NCI-H2081 treated with DMSO at 0.1 percent for 48 hours (cell line): ENCODE measurements at regions not wholly inside any gene's neighbourhood (a gene's known extent, or its start where the extent isn't known, plus 50 kb on each side); places are given as distances from the start of the nearest gene placed in this dataset.

Source experiments
- DNase-seq: peaks from one replicate; lab custom pipeline; 2025; lab: John Stamatoyannopoulos, UW

DNA sequence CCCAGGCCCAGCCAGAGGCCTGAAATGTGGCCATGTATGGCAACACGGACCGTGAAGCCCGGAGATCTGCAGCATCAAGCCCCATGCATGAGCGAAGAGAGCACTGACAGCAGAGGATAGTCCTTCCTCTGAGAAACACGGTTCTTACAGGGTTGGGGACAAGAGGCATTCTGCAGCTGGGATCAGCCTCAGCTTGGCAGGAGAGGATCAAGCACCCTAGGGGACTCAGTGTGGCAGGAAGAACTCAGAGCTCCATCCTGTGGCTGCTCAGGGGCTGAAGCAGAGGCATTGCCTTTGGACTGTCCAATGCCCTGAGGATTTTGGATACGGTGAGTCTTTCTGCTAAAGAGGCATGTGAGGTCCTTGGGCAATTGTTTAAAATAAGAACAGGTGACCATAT is 368.7 kb downstream of the ZNF516 start:
- DNase-seq, result no peak

DNA sequence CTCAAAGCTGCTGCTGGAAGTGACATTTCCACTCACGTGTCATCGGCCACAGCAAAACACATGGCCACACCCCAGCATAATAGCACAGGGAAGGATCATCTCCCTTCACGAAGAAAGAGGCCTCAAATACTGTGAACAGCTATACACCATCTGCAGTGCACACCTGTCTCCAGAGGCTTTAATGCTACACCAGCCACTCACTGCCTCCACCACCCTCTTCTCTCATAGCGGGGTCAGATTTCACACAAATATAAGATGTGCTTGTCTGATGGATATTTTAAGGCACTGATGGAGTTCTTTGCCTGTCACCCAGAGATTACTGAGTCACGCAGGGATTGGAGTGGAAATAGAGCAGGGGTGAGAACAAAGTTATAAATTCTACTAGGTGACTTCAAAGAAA is 374.0 kb downstream of the ZNF516 start:
- no peak for DNase-seq

DNA sequence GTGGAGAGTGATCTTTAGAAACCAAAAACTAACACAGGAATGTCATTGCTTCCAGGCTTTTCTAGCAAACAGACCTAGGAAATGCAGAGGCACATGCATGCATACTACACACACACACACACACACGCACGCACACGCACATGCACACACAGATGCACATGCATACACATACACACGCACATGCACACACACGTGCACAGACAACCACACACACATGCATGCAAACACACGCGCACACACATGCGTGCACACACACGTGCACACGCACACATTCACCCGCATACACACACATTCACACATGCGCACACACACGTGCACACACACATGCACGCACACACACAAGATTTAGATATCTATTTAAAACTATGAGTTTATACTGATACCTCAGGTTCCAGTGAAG is 379.5 kb downstream of the ZNF516 start:
- no peak for DNase-seq

DNA sequence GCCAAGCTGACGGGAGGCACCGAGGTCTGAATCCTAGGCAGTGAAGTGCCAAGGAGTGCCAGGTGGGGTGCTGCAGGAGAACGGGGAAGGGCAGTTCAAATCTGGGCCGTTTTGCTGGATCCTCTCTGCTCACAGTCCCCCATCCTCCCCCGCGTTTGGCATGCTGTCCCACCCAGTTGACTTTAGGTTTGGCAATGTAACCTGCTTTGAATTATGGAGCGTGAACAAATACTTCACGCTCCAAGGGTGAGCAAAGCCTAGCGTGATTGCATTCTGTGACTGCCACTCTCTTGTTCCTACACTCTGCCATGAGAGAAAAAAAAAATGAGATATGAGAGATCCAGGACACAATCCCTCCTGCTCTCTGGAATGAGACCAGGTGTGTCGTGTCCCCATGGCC is 381.9 kb downstream of the ZNF516 start:
- no peak for DNase-seq

DNA sequence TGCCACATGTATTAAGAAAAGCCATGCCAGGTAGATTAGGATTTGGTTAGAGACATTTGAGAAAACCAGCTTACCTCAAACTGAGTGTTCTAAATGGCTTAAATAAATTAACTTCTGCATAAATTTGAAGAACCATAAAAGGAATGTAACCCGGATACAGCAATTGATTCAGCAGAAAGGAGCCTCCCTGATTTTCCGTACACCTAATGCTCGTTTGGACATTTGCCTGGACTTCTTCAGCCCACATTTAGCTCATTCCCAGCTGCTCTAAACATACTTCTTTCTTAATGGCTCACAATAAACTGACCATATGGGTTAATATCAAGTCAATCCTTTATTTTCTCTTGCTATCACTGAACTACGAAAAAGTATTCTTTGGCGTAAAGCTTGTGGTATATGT is 392.4 kb downstream of the ZNF516 start:
- DNase-seq, result no peak

DNA sequence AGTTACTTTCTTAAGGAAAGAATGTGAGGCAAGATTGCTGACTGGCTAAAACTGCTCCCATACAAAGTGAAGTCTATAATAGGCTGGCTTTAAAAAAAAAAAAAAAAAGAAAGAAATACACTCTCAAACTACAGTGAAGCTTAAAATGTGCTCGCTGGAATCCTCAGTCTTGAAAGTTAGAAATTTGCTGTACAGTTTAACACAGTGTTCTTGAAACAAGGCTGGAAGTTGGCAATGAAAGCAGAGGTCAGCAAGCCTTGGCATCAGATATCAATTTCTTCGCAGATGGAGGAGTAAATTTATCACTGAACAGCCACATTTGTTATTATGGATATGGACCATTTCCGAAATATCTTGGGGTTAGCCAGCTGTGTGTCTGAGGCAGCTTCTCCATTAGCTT is 392.9 kb downstream of the ZNF516 start:
- no peak for DNase-seq

DNA sequence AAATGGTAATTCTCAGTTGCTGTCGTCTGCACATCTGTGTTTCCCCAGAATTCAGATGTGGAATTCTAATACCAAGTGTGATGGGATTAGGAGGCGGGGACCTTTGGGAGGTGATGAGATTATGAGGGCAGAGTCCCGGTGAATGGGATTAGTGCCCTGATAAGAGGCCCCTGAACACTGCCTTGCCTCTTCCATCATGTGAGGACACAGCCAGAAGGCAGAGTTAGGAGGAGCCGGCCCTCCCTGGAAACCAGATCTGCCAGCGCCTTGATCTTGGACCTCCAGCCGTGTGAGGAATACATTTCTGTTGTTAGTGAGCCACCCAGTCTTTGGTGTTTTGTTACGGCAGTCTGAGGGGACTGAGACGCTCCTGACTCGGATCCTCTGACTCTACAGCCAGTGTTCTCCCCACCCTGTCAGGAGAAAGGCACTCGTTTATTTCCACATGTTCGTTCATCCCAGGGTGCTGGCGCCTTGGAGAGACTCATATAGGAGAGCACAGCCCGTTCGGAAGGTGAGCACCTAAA is 395.0 kb downstream of the ZNF516 start:
- DNase-seq, result no peak

DNA sequence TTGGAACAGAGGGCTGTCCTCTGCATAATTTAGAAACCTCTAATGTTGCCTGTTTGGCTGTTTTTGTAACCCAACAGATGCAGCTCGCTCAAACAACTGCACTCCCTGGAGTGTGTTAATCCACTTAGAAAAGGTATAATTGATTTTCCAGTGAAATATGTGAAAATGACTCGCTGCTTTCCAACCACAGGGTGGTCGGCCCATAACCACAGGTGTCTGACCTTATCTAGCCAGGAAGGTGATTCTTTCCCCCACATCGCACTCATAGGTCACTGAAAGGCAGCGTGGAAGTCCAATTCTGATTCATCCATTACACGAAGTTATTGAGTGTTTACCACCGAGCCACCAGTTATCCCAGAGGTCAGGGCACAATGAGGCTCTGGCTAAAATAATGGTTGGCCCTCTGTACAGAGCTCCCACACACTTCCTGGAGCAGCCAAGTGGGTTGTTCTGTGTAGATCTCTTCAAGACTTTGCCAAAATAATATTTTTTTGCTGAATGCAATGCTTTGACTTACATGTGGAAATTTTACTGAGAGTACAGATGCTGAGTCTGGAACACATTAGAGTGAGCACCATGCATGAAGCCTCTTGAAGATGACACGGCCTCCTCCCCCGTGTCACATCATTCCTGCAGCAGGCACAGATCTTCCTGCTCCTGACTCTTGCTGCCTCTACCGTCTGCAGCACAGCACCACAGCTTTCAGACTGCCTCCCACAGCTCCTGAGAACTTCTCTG is 396.2 kb downstream of the ZNF516 start:
- DNase-seq, result no peak

DNA sequence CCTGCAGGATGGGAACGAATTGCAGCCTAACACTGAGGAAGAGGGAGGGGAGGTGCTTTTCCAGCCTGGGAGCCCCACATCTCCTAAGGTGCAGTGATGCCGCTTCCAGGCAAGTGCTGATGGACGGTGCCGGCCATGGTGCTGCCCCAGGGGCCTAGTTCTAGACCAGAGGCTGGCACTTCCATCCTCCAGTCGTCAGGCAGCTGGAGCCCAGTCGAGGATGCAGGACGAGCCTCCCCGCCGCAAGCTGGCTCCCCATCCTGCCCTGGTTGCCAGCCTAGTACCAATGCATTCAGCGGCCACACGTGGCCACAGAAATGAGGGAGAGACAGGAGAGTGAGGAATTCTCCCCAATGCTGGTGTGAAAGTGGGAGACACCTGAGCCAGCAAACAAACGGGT is 413.5 kb downstream of the ZNF516 start:
- no peak for DNase-seq

DNA sequence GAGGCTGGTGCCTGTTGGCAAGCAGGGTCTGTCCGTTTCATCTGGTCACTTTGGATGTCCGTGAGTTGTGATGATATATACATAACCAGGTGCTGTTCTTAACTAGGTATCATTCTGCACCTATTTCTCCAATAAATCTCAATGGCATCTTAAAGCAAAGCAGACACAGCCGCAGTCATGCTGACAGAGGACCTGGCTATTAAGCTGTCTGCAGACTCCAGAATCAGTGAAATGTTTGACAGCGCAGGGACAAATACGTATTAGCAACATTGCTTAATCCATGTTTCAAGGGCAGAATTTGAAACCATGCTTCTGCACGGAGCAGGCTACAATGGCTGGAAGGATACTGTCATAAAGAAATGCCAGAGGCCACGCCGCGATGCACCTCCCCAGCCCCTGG is 414.6 kb downstream of the ZNF516 start:
- no peak for DNase-seq

DNA sequence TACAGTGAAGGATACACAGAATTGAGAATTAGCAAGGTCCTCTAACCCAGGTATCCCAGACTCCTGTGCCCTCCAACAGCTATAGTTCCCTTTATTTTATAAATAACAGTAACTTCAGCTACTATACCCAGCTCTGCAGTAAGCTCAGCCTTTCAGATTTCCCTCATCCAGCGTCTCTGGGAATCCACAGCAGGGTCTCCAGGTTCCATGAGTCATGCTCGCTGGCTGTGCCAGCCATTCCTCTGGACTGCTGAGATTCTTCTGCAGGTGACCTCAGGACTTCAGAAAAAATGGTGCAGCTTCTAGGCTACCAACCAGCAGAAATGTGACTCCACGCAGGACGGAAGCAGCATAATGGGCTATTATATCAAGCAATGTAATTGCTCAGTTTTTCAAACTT is 419.3 kb downstream of the ZNF516 start:
- DNase-seq, result no peak

DNA sequence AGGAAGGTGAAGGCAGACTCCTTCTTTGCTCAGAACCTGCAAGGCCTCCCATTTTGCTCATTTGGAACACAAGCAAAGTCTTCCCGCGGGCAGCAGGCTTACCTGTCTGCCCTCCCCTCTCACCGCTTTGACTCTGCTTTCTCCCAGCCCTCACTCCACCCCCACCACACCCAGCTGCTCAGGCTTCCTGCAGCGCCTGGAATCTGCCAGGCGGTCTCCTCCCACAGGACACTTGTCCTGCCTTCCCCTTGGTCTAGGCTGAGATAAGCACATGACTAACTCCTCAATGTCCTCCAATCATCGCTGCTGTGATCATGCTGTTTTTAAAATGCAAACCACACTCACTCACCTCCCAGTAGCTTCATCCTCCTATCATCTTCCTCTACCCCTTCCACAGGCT is 430.0 kb downstream of the ZNF516 start:
- DNase-seq, result no peak

DNA sequence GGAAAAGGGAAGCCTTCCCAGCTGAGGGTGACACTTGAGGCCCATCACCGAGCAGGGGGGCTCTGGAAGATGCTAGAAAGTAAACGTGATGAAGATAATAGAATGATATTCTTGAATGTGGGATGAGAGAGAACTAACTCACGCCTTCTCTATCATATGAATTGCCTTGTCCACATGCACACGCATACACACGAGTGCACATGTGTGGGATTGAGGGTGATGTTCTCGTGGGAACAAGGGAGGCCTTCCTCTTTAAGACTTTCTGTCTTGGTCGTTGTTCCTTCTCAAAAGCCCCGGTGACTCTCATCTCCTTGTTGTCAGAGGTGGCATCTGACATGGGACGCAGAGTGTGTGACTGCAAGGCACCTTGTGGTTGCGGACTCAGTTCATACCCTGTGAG is 436.9 kb downstream of the ZNF516 start:
- DNase-seq, result no peak

DNA sequence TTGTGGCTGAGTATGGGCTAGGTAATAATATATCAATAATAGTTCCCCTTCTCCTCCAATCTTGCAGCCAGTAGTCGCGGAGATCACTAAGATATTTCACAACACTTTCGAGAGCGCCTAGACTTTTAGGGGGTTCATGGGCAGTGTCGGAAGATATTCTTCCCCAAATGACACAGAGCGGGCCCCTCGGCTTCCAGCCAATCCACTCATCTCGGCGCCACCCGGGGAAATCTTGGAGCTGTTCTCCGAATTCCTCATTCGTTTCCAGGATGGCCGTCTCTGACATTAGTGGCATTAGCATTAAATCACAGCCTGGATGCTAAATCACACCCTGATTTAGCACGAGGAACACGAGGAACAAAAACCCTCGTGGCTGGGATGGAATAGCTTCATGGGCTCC is 437.7 kb downstream of the ZNF516 start:
- no peak for DNase-seq

DNA sequence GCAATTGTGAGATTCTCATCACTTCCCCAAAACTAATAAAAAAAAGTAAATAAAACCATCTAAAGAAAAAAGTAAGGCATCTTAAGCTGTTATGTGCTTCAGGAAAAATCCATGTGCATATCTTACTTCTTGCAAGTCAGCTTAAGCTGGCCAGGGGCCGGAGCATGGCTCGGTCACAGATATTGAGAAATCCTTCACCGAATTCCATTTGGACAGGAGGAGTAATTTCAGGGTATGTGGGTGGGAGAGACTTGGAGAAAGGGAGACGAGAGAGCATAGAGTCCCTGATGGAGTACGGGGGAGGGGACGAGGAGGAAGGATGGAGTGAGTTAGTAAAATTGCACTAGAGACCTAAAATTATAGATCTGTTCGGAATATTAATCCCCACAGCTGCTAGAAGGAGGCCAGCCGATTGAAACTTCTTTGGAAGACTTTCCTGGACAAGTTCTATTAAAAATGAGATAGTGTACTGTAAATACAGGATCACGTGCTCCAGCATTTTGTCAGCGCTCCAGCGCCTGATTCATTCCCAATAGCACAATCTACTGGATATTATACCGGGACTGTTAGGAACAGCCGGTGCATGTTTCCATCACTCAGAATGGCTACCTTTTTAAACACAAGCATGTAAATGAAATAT is 438.5 kb downstream of the ZNF516 start:
- no peak for DNase-seq

DNA sequence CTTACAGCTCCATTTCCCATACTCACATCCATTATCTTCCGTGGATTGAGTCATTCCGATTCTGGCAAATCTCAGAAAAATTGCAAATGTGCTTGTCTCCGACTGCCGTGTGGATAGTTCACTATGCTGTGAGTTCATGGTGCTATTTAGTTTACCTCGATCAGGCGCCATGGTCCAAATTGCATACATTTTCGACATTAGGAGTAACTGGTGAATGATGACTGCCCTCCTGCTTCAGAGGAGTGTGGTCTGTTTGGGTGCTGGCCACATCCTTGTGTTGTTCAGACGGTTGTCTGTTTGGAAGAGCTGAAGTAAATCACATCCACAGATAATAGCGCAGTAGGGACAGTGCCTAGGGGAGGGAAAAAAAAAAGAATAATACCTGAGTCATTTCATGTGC is 439.5 kb downstream of the ZNF516 start:
- no peak for DNase-seq

DNA sequence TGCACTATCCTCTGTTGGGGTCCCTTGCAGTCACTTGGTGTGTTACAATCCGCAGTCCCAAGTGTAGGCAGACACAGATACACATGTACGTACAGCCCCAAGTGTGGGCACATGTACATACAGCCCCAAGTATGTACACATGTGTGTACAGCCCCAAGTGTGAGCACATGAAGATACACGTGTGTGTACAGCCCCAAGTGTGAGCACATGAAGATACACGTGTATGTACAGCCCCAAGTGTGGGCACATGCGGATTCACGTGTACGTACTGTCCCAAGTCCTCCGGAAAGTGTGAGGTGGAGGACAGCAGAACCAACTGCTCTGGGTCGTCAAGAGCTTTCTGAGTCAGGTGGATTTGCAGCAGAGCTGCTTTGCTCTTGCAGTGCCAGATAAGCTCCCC is 440.0 kb downstream of the ZNF516 start:
- DNase-seq, result no peak

DNA sequence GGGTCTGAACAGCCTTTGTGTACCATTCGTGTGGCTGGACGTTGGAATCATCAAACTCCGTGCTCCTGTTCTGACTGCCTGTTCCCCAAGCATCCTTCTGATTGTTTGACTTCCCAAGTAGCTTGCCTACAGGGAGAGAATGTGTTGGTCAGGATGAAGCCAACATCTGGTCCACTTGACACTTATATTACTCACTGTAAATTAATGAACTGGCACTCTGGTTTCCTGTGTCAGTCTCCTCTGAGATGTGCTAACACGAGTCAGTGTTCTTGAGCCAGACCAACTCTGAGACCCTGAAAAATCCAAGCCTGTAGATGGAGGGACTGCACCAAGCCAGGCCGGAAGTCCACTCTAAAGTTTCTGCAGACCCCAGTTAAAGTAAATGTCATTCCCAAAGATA is 440.9 kb downstream of the ZNF516 start:
- DNase-seq, result no peak

DNA sequence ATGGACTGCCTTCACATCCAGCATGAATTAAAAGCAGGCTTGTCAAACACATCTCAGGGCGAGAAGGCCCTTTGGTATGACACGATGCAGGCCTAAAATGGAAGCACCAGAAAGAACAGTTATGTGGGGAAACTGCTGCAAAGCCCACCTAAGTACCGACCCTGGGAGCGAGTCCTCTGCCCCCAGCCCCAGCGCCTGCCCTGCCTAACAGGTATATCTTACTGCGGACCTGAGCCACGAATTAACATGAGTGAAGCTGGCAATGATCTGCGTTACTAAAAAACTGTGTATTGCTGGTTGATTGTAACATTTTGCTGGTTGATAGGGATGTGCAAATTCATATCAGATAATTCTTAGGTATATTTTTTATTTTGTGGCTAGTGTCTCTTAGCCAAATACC is 441.5 kb downstream of the ZNF516 start:
- no peak for DNase-seq

DNA sequence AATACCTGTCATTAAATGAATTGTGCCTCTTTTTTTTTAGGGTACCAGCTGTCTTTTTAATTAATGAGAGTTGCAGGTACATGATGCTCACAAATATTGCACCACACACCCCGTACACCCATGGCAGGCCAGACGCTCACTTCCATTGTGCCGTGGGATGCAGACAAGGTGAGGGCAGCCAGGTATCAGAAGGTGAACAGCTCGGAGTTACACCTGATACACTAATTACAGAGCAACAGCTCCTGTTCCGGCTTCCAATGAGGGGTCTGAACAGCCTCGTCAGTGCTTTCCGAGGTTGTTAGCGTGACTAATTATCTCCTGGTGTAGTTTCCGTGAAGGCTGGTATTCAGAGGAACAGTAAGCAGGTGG is 442.8 kb downstream of the ZNF516 start:
- DNase-seq, result no peak

DNA sequence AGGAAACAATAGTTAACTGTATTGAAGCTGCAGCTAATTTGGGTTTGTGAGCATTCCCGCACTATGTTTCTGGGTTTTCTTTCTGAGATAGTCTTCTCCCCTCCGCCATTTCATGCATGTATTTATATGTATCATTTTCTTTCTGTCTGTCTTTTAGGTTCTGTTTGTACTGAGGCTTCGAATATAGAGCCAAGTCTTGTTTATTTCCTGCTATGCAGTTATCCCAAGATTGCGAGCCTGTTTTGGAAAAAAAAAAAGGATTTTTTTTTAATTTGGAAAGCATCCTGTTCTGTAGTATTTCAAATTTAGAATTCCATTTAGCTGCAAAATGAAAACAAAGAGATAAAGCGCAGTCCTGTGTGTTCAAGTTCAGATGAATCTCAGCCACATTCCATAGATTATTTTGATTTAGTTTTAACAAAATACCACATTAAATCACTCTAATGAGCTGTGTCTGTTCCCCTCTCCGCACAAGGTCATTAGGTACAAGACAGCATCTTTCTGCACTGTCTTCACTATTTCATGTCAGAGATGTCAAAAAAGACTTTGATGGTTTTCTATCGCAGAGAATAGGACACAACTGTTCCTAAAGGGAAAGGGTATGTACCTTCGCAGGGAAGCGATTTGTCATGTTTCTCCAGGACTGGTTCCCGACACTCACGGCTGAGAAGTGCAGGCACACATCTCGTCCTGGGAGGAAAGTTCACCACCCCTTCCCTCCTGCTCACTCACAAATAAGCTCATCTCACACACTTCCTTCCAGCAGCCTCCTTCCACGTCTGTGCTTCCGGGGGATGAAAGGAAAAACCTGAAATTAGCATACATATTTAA is 443.4 kb downstream of the ZNF516 start:
- no peak for DNase-seq

DNA sequence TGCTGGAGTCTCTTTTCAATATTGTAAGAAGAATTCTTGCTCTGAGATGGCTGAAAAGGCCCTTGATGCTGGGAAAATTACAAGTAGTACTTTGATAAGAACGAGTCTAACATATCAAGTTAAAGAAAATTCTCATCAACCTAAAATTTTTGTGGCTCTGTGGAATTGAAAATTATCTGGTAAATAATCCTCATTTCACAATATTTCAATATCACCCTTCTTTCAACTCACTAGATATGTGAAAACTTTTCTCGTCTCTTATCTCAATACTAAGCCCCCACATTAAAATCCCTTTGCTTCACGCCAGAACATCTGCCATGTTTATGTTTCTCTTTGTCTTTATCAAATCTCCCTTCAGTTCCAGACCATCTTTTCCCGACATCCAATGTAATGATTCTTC is 448.8 kb downstream of the ZNF516 start:
- no peak for DNase-seq

DNA sequence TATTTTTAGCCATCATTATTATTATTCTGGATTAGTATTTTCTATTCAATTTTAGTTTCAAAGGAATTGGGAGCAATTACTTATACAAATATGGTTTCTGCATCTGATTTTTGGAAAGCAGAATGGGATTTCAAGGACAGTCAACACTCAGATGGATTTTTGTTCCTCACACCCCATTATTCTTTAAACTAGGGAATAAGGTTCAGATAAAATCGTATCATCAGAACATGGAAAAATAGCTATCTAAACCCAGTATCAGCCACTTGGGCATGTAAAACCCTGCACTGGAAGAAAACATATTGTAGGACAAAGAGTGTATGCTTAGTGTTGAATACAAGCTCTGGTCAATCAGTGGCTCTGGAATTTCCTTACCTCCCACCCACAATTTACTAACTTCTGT is 452.5 kb downstream of the ZNF516 start:
- no peak for DNase-seq
